GM19035 (cell line): ENCODE measurements at regions not wholly inside any gene's neighbourhood (a gene's known extent, or its start where the extent isn't known, plus 50 kb on each side); places are given as distances from the start of the nearest gene placed in this dataset.

Experiments used
- ATAC-seq: cut with Tn5 transposase; IDR thresholded peaks from one replicate; pipeline ENCODE4 v1.9.1; 2021; ENCODE audit not compliant: unreplicated experiment

DNA sequence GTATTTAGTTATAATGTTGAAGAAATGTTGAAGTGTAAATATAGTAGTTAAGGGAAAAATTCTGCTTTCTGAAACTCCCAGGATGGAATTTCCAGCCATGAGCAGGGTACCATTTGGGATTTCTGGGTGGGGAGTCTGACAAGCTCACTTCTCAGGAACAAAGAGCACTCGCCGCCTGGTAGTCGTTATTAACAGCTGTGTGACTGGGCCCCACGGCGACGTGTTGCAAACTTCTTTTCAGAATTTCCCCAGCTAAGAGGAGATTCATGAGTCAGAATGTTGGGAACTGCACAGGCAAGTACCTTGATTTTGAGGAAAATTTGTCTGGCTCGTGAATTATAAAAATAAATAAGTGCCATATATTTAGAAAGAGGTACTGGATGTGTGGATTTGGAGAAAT, 103.7 kb downstream of the LACC1 start:
- no peak for ATAC-seq

DNA sequence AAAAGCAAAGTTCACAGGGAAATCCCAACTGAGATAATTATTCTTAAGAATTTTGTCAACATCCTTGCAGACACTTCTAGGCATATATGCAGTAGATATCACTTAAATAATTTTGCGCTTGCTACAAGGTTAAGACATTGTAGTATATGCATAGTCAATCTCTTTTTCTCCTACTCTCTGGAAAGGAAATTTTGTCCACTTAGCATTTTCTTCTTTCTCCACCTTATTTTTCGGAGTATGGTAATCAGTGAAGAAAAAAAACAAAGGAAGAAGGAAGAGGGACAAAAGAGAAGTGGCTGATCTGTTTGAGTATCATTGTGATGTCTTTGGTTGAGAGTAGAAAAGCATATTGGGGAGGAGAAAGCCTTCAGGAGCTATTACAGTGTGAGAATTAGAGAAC, 104.6 kb downstream of the LACC1 start:
- ATAC-seq: no peak

GRCh38 chr13:43985422-43986072, 105.8 kb downstream of the LACC1 start:
- ATAC-seq: no peak

GRCh38 chr13:43986421-43986981, 106.8 kb downstream of the LACC1 start:
- ATAC-seq: no peak

DNA sequence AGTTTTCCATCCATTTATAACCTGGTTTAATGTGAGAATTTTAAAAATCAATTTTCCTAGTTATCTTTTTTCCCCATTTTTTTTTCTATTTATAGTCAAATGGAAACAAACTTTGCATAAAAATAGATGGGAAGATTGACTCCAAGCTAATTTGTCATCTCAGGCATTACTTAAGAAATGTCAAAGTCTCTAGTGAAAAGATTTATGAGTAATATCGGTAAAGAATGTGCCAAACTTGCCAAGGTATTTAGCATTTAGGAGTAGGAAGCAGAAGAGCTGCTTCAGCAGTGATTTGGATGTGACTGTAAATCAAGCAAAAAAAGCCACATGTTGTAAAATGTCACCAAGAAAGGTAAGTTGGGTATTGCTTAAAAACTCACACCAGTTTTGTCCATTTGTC, 108.6 kb downstream of the LACC1 start:
- ATAC-seq: no peak

DNA sequence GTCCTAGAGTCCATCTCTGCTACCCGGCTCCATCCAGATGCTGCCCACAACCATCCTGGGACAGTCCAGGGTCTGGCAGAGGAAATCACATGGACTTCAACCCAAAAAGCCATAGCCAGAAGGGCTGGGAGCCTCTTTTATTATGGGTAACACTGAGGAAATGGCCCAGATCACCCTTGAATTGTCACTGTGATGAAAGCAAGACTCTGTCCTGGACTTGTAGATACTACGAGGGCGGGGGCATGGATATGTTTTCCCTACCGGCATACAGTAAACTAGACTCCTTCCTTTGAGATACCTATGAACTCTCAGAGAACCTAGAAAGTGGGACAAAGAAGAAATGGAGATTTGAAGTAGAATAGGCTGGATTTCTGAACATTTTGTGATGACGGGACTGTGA, 110.3 kb downstream of the LACC1 start:
- ATAC-seq: no peak

DNA sequence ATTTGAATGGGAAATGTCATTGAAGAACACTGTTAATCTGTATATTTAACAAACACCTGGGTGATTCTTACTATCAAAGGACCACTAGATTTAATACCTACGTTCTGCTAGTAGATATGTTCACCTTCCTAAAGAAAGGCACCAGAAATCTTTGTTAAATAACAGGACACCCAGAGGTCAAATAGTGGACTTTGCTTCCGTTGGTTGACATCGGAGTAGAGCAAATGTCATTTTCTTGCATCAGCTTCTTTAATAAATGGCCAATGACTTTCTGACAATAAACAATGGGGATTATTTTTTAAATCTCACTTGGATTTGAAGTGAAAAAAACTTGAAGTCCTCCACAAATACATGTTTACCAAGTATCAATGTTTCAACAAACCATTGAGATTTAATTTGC, 111.1 kb downstream of the LACC1 start:
- ATAC-seq: no peak

DNA sequence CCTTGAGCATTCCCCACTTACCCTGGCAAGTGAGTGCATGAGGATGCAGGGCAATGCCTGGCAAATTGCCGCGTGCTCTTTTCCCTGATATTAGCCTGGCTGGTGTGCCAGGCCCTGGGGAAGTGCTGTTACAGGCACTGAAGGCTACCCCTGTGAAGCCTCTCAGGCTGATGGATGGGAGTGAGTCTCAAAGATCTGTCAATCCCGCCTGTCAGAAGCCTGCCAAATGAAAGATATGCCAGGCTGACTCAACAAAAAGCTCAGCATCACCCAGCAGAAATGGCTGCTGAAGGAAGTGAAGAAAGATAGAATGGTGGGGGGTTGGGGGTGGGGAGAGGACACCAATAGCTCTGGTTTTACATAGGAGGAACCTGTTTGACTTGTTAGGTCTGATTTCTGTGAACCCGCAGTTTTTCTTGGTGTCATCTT, 112.1 kb downstream of the LACC1 start:
- ATAC-seq: no peak

DNA sequence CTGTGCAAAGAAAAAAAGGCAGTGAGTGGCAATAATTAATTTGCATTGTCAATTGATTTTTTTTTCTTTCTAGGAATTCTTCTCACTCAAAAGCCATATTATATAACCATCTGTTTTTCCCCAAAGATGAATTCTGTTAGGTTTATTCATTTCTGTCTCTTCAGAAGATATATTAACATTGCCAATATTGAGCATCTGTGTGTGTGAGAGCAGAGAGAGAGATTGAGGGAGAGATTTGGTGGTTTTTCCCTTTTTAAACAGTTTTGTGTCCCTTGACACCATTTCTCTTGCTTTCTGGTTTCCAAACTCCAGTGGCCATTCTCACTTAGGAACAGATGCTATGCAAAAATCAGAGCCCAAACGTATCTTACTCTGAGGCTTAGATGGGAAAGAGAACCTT, 112.5 kb downstream of the LACC1 start:
- no peak for ATAC-seq

DNA sequence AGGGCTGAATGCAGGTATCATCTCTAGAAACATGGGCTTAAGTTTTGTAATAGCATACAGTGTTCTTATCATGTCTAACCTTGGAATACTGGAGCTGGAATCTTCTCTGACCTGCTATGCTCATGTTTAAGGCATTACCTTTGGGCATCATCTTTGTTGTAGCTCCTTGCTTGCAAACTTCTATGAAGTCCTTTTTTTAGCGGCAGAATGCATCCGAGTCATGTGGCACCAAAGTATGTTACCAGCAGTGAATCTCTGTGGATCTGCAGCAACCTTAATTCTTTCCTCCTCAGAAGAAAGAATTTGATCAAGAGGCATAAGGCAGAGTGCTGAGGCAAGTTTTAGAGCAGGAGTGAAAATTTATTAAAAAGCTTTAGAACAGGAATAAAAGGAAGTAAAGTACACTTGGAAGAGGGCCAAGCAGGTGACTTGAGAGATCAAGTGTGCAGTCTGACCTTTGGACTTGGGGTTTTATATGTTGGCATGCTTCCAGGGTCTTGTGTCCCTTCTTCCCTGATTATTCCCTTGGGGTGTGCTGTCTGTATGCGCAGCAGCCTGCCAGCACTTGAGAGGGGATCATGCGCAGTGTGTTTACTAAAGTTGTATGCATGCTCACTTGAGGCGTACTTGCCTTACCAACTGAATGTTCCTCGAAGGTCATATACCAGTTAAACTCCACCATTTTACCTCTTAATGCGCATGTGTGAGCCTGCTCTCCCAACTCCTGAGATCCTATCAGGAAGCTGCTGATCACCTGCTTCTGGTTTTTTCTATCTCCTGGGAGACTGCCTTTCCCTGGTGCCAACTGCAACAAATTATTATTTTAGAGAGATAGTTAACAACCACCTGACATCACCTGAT, 115.5 kb downstream of the LACC1 start:
- no peak for ATAC-seq

GRCh38 chr13:43996221-43996620, 116.5 kb downstream of the LACC1 start:
- no peak for ATAC-seq

DNA sequence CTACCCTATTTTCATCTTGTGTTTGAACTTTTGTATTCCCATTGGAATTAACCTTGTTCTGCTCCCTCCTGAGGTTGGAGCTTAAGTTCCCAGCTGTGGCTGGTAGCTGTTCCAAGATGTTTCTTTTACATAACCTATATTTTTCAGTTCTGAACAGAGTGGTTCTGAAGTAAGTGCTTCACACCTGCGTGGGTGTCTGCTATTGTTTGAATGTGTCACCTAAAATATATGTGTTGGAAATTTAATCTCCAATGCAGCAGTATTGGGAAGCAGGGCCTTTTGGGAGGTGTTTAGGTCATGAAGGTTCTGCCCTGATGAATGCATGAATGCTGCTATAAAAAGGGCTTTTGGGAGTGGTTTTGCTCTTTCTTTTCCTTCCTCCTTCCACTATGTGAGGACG, 123.8 kb downstream of the LACC1 start:
- ATAC-seq: no peak

- ATAC-seq: no peak
Observed at GRCh38 chr13:44004878-44005277, 125.2 kb downstream of the LACC1 start.

DNA sequence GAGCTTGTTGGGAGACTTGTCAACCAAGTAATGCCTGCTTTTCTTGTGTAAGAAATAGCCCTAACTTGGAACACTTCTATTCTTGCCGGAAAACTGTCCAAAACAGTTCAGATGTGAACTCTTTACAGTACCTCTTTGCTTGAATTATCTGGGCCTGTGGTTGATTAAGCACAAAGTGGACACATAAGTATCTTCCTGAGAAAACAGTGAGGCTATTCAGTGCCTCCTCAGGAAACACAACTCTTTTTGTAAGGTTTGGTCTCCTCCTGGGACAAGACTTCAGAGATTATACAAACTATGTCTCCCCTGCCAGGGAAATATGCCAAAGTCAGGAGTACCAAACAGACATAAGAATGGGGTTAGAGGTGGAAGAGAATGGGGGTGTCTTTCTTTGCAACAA, 127.7 kb downstream of the LACC1 start:
- ATAC-seq: no peak

DNA sequence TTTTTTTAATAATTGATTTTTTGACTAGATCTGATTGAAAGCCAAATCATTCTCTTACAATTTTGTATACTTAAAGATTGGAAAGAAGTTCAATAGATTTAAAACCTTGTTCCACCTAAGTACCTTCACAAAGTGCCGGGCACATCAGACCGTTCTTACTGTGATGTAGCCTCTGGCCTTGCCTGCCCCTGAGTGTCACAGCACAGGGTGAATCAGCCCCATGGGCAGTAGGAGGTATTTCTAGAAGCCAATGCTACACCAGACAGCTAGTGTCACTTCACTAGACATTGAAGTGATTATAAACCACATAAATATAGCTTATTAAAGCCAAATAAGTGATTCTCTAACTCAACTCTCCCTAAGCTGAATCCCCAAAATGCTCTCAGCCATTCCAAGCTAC, 131.3 kb downstream of the LACC1 start:
- ATAC-seq: no peak

- ATAC-seq: no peak
Observed at GRCh38 chr13:44012910-44013757, 133.4 kb downstream of the LACC1 start.

DNA sequence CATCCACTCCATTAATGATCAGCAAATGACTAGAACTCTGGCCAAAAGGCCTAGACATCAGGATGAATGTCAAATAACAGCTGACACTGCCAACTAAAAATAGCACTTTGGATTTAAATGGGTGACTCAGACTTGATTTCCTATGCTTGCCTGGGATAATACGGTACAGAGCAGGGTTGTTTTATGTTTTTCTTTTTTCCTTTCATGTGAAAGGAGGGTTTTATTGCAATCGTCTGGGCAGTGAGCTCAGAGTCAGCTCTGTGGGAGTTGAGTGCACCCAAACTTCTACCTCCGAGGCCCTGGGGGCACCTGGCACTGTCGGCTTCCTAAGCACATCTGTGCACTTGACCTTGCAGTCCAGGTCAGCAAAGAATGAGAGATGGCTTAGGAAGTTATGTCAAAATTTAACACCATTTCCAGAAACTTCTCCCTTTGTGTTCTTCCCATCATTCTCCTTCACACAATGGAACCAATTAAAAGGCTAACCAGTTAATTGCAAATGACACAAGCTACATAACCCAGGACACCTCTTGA, 134.1 kb downstream of the LACC1 start:
- ATAC-seq: no peak

- ATAC-seq: no peak
Observed at GRCh38 chr13:44014501-44014900, 134.8 kb downstream of the LACC1 start.

DNA sequence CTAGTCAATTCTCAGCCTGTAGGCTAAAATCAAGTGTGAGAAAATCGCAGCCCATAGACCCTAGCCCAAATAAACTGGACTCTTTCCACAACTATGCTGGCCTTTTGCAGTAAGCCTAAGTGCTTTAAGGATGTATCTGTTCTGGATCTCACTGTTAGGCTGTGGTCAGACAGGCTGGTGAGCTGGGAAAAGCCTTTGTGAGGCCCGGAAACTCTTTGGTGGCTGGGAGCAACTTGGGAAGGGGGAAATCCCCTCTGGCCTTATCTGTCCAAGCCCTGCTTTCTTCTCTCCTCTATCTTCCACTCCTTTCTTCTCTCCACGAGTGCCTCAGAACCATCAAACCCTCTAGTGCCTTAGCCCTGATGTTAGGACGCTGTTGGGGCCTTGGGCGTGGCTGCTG, 135.4 kb downstream of the LACC1 start:
- ATAC-seq: no peak

GRCh38 chr13:44015811-44016210, 136.1 kb downstream of the LACC1 start:
- ATAC-seq: no peak

DNA sequence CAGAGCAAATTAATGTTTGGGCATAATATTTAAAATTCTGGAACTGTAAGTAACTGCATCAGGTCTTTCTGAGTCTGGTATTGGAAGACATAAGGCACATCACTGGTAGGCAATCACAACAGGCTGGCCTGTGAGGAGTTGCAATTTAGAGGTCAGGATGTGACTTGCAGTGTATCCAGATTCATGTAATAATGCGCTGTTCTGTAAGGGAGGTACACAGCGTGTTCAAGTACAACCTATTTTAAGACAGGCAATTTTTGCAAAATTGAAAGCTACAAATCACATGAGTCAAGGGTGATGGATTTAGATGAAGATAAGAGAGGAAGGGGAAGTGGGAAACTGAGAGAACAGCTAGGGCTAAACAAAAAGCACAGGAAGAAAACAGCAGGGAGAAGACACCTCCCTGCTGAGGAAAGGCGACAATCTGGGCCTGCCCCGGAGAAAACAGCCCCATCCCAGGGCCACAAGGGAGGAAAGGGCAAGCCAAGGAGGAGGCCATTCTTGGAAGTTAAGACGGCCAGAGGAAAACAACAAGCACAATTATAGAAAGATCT, 138.1 kb downstream of the LACC1 start:
- ATAC-seq: no peak
